SU-DHL-6 (cell line): ENCODE measurements at regions not wholly inside any gene's neighbourhood (a gene's known extent, or its start where the extent isn't known, plus 50 kb on each side); places are given as distances from the start of the nearest gene placed in this dataset.

ENCODE experiments used
- CTCF ChIP-seq: fragments of 200-600 bp; sonication (generic); IDR thresholded peaks from one replicate; pipeline ENCODE4 v1.5.1; 2017; ENCODE audit warnings: antibody characterized with exemption, mild to moderate bottlenecking, low read length, moderate library complexity; ENCODE audit not compliant: insufficient read depth, poor library complexity, severe bottlenecking
- EZH2phosphoT487 ChIP-seq: fragments of 200-600 bp; sonication (generic), shearing (Covaris generic); conservative IDR thresholded peaks from 2 replicates; pipeline ENCODE4 v1.6.1; 2018; ENCODE audit warnings: mild to moderate bottlenecking, antibody characterized with exemption, low read length, moderate library complexity, mixed read lengths

GRCh38 chr10:128938558-128938957 lies 528.5 kb upstream of the MGMT start:
- TF ChIP-seq CTCF: no peak
- no peak for TF ChIP-seq EZH2phosphoT487
